ENCODE measurements at regions not wholly inside any gene's neighbourhood (a gene's known extent, or its start where the extent isn't known, plus 50 kb on each side); places are given as distances from the start of the nearest gene placed in this dataset.

GRCh38 chr15:101563176-101563796 is 73.8 kb upstream of the PCSK6 start:
- no peak for TF ChIP-seq SUZ12 (IDR thresholded peaks at IDR 0.05; ENCODE audit: extremely low read depth, insufficient read depth, insufficient read length)
- no peak for TF ChIP-seq YY1 (IDR thresholded peaks at IDR 0.05; ENCODE audit: insufficient read depth, insufficient read length)
